ENCODE measurements at regions not wholly inside any gene's neighbourhood (a gene's known extent, or its start where the extent isn't known, plus 50 kb on each side); places are given as distances from the start of the nearest gene placed in this dataset.

DNA sequence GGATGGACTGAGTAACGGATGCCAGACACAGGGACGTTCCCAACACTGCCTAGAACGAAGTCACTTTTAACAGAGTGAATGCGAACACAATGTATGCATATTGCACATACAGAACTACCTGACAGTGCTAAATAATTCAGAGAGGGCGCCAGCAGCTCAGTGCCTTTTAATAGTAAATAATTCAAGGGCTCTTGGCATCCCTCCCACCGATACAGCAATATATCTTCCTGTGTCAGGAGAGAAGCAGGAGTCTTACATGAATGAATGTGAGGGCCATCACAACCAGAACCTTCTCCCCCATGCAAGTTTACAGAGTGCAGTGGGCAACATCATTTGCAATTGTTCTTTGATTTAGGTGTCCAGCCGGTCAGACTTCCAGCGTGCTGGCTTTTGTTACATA, 88.4 kb upstream of the KCNG1 start:
- no peak for TF ChIP-seq POLR2A (IDR thresholded peaks at IDR 0.05)
- TF ChIP-seq, protein P1, sequence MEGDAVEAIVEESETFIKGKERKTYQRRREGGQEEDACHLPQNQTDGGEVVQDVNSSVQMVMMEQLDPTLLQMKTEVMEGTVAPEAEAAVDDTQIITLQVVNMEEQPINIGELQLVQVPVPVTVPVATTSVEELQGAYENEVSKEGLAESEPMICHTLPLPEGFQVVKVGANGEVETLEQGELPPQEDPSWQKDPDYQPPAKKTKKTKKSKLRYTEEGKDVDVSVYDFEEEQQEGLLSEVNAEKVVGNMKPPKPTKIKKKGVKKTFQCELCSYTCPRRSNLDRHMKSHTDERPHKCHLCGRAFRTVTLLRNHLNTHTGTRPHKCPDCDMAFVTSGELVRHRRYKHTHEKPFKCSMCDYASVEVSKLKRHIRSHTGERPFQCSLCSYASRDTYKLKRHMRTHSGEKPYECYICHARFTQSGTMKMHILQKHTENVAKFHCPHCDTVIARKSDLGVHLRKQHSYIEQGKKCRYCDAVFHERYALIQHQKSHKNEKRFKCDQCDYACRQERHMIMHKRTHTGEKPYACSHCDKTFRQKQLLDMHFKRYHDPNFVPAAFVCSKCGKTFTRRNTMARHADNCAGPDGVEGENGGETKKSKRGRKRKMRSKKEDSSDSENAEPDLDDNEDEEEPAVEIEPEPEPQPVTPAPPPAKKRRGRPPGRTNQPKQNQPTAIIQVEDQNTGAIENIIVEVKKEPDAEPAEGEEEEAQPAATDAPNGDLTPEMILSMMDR (IDR thresholded peaks at IDR 0.05) = no peak
